H1 (cell line): ENCODE measurements at regions not wholly inside any gene's neighbourhood (a gene's known extent, or its start where the extent isn't known, plus 50 kb on each side); places are given as distances from the start of the nearest gene placed in this dataset.

Source experiments
- CTCF ChIA-PET: fragments of 300-600 bp; sonication (Branson Sonifier 250); formaldehyde crosslinking; loops from one replicate; lab custom pipeline; 2021; ENCODE audit not compliant: partially characterized antibody; lab: Charles Lee
- POLR2A ChIA-PET: fragments of 300-600 bp; sonication (Branson Sonifier 250); formaldehyde crosslinking; loops from one replicate; lab custom pipeline; 2021; ENCODE audit warnings: inconsistent platforms; ENCODE audit not compliant: partially characterized antibody; lab: Charles Lee
- DNase-seq, 2 experiments: peaks; one replicate each; pipeline versions ENCODE4 v3.0.0 to v3.0.0-alpha.2; 2010 to 2022; ENCODE audit warnings: low spot score in 2 of 2, low read depth in 1 of 2, mixed read lengths in 1 of 2
- FAIRE-seq: peaks from 2 replicates; lab custom pipeline; 2011; peaks lifted over from hg19 to GRCh38; lab: Jason Lieb, UNC
- H2AFZ ChIP-seq: 2 replicates; pipeline ENCODE4 v1.8.1; 2012; ENCODE audit warnings: low read length, inconsistent platforms
- H2AK5ac ChIP-seq: 2 replicates; pipeline ENCODE4 v1.6.1; 2013; ENCODE audit warnings: low read depth, low read length
- H2BK120ac ChIP-seq: replicated peaks from 2 replicates; pipeline ENCODE3; 2013; ENCODE audit warnings: low read depth, low read length, inconsistent platforms
- H2BK12ac ChIP-seq: 2 replicates; pipeline ENCODE4 v1.6.1; 2013; ENCODE audit warnings: low read depth, low read length
- H2BK15ac ChIP-seq: 2 replicates; pipeline ENCODE4 v1.6.1; 2013; ENCODE audit warnings: low read length
- H2BK20ac ChIP-seq: 2 replicates; pipeline ENCODE4 v1.6.1; 2013; ENCODE audit warnings: low read length
- H2BK5ac ChIP-seq: 2 replicates; pipeline ENCODE4 v1.6.1; 2013; ENCODE audit warnings: low read depth, low read length
- H3K14ac ChIP-seq: 2 replicates; pipeline ENCODE4 v1.6.1; 2013; ENCODE audit warnings: inconsistent platforms; ENCODE audit not compliant: insufficient read length
- H3K18ac ChIP-seq: 2 replicates; pipeline ENCODE4 v1.6.1; 2013; ENCODE audit warnings: low read length; ENCODE audit errors: extremely low read depth
- H3K23ac ChIP-seq: 2 replicates; pipeline ENCODE4 v1.6.1; 2013; ENCODE audit warnings: inconsistent platforms; ENCODE audit not compliant: insufficient read length
- H3K23me2 ChIP-seq: 2 replicates; pipeline ENCODE4 v1.6.1; 2013; ENCODE audit warnings: low read depth, low read length
- H3K27ac ChIP-seq: 2 replicates; pipeline ENCODE4 v1.6.1; 2011; ENCODE audit warnings: low read depth, low read length, inconsistent platforms
- H3K27me3 ChIP-seq, 4 experiments: replicated peaks in 1 of 4; 1 replicate in 1 of 4; 2 replicates in 3 of 4; pipeline versions ENCODE4 v1.6.1 to v1.8.1; 2011 to 2013; ENCODE audit warnings: low read length in 3 of 4, mild to moderate bottlenecking in 3 of 4, inconsistent platforms in 2 of 4, mixed read lengths in 2 of 4, moderate library complexity in 1 of 4; ENCODE audit not compliant: control insufficient read depth in 3 of 4, insufficient read depth in 3 of 4; ENCODE audit errors: extremely low read depth in 1 of 4
- H3K36me3 ChIP-seq, 4 experiments: 2 replicates each; pipeline versions ENCODE4 v1.6.1 to v1.8.1; 2011 to 2013; ENCODE audit warnings: mild to moderate bottlenecking in 4 of 4, low read length in 3 of 4, moderate library complexity in 2 of 4, control low read depth in 1 of 4, inconsistent platforms in 1 of 4; ENCODE audit not compliant: insufficient read depth in 4 of 4, control insufficient read depth in 2 of 4
- H3K4ac ChIP-seq: replicated peaks from 2 replicates; pipeline ENCODE3; 2013; ENCODE audit warnings: low read length, low read depth, mixed read lengths, inconsistent platforms; ENCODE audit not compliant: insufficient read length
- H3K4me1 ChIP-seq, 4 experiments: replicated peaks in 1 of 4; 1 replicate in 1 of 4; 2 replicates in 3 of 4; pipeline versions ENCODE4 v1.6.1 to v1.8.1; 2011 to 2013; ENCODE audit warnings: low read length in 3 of 4, inconsistent platforms in 2 of 4, mixed read lengths in 1 of 4; ENCODE audit not compliant: insufficient read depth in 4 of 4, control insufficient read depth in 3 of 4
- H3K4me2 ChIP-seq, 2 experiments: 2 replicates each; pipeline versions ENCODE4 v1.6.1 to v1.8.1; 2011 to 2013; ENCODE audit warnings: low read depth in 2 of 2, low read length in 2 of 2, control low read depth in 1 of 2, inconsistent platforms in 1 of 2, mild to moderate bottlenecking in 1 of 2; ENCODE audit not compliant: insufficient read depth in 1 of 2
- H3K4me3 ChIP-seq, 4 experiments: fragments of 200-600, 300-600 bp in 1 of 4; sonication (generic), shearing (Covaris generic), sonication (Bioruptor Twin) in 1 of 4; 2 replicates each; pipeline versions ENCODE4 v1.5.1 to v1.8.1; 2011 to 2016; ENCODE audit warnings: low read length in 4 of 4, low read depth in 3 of 4, control low read depth in 2 of 4, inconsistent platforms in 2 of 4, mild to moderate bottlenecking in 2 of 4, mixed read lengths in 1 of 4, moderate library complexity in 1 of 4; ENCODE audit not compliant: insufficient read depth in 2 of 4; ENCODE audit errors: extremely low read depth in 1 of 4
- H3K56ac ChIP-seq: replicated peaks from 2 replicates; pipeline ENCODE3; 2013; ENCODE audit warnings: low read depth, mild to moderate bottlenecking, mixed read lengths, low read length, inconsistent platforms; ENCODE audit not compliant: insufficient read length
- H3K79me1 ChIP-seq: 2 replicates; pipeline ENCODE4 v1.6.1; 2013; ENCODE audit warnings: low read depth, low read length, control low read depth
- H3K79me2 ChIP-seq, 2 experiments: 2 replicates each; pipeline versions ENCODE4 v1.6.1 to v1.8.1; 2012 to 2013; ENCODE audit warnings: low read length in 2 of 2, mild to moderate bottlenecking in 2 of 2, inconsistent platforms in 1 of 2; ENCODE audit not compliant: insufficient read depth in 2 of 2, control insufficient read depth in 1 of 2
- H3K9ac ChIP-seq, 4 experiments: replicated peaks in 1 of 4; 1 replicate in 1 of 4; 2 replicates in 3 of 4; pipeline versions ENCODE4 v1.6.1 to v1.8.1; 2011 to 2013; ENCODE audit warnings: low read depth in 3 of 4, low read length in 3 of 4, control low read depth in 2 of 4, mild to moderate bottlenecking in 2 of 4, moderate library complexity in 2 of 4, inconsistent platforms in 1 of 4; ENCODE audit errors: extremely low read depth in 1 of 4
- H3K9me3 ChIP-seq, 2 experiments: 2 replicates each; pipeline versions ENCODE4 v1.6.1 to v1.8.1; 2012 to 2013; ENCODE audit warnings: mild to moderate bottlenecking in 2 of 2, moderate library complexity in 2 of 2, control low read depth in 1 of 2, inconsistent platforms in 1 of 2, low read depth in 1 of 2, low read length in 1 of 2, mixed read lengths in 1 of 2; ENCODE audit not compliant: insufficient read depth in 2 of 2
- H4K20me1 ChIP-seq, 2 experiments: replicated peaks in 1 of 2; 2 replicates each; pipeline versions ENCODE3 to v1.8.1; 2011 to 2013; ENCODE audit warnings: inconsistent platforms in 2 of 2, low read length in 2 of 2, mild to moderate bottlenecking in 1 of 2; ENCODE audit not compliant: insufficient read depth in 2 of 2, control insufficient read depth in 1 of 2
- H4K5ac ChIP-seq: 2 replicates; pipeline ENCODE4 v1.6.1; 2013; ENCODE audit warnings: low read length, low read depth, mixed read lengths, inconsistent platforms; ENCODE audit not compliant: insufficient read length
- H4K8ac ChIP-seq: 2 replicates; pipeline ENCODE4 v1.8.0; 2013; ENCODE audit warnings: mild to moderate bottlenecking, moderate library complexity, low read length, inconsistent platforms; ENCODE audit not compliant: insufficient read depth; ENCODE audit errors: extremely low read depth
- H4K91ac ChIP-seq: replicated peaks from 2 replicates; pipeline ENCODE3; 2013; ENCODE audit warnings: low read length, mixed read lengths, inconsistent platforms; ENCODE audit not compliant: insufficient read length
- ATF3 ChIP-seq: IDR thresholded peaks from 2 replicates; pipeline ENCODE4 v1.6.1; 2011; ENCODE audit warnings: low read depth, mild to moderate bottlenecking, low read length; ENCODE audit not compliant: insufficient read depth
- BACH1 ChIP-seq: IDR thresholded peaks from 2 replicates; pipeline ENCODE4 v1.6.1; 2012; ENCODE audit warnings: low read length, improper control_type of control experiment
- CBX8 ChIP-seq: fragments of 300-800, 300-1000 bp; sonication (generic); IDR thresholded peaks from 2 replicates; pipeline ENCODE4 v1.7.1; 2016; ENCODE audit warnings: low read depth, low read length, borderline replicate concordance
- CHD1 ChIP-seq: IDR thresholded peaks from 2 replicates; pipeline ENCODE4 v1.6.1; 2012; ENCODE audit warnings: low read depth, low read length, improper control_type of control experiment
- JUN ChIP-seq: IDR thresholded peaks from 2 replicates; pipeline ENCODE4 v1.6.1; 2011; ENCODE audit warnings: low read depth, mild to moderate bottlenecking, improper control_type of control experiment, low read length
- RAD21 ChIP-seq, 2 experiments: IDR thresholded peaks in 1 of 2; conservative IDR thresholded peaks in 1 of 2; 2 replicates each; pipeline ENCODE4 v1.6.1; 2011; ENCODE audit warnings: low read depth in 2 of 2, low read length in 2 of 2, improper control_type of control experiment in 1 of 2, inconsistent platforms in 1 of 2, mild to moderate bottlenecking in 1 of 2, moderate library complexity in 1 of 2
- RBBP5 ChIP-seq: IDR thresholded peaks from 2 replicates; pipeline ENCODE4 v1.7.1; 2012; ENCODE audit warnings: low read depth, mild to moderate bottlenecking, inconsistent platforms, low read length, moderate library complexity, borderline replicate concordance
- RXRA ChIP-seq: IDR thresholded peaks from 2 replicates; pipeline ENCODE4 v1.6.1; 2011; ENCODE audit warnings: low read depth, mild to moderate bottlenecking, low read length, moderate library complexity; ENCODE audit not compliant: insufficient read depth
- SIN3A ChIP-seq, 2 experiments: IDR thresholded peaks in 1 of 2; conservative IDR thresholded peaks in 1 of 2; 2 replicates each; pipeline ENCODE4 v1.6.1; 2011 to 2012; ENCODE audit warnings: low read length in 2 of 2, improper control_type of control experiment in 1 of 2, low read depth in 1 of 2, mild to moderate bottlenecking in 1 of 2
- SP4 ChIP-seq: IDR thresholded peaks from 2 replicates; pipeline ENCODE4 v1.6.1; 2012; ENCODE audit warnings: low read length, inconsistent platforms
- WGBS, 2 experiments: shearing (Covaris generic) in 1 of 2; methylation state at CpG; one replicate each; pipeline versions ENCODE4 v1.1.6 to v1.1.7; 2013 to 2015; ENCODE audit warnings: low lambda C conversion rate in 2 of 2, mixed read lengths in 2 of 2, inconsistent platforms in 1 of 2, low coverage in 1 of 2, missing lambda C conversion rate in 1 of 2; ENCODE audit not compliant: insufficient replicate concordance in 2 of 2, insufficient coverage in 1 of 2, insufficient read length in 1 of 2; ENCODE audit errors: extremely low coverage in 1 of 2, missing lambda C conversion rate in 1 of 2; 5-methylcytosine and 5-hydroxymethylcytosine counted together

- FAIRE-seq, result no peak
- 92% methylated on average over 19 of the region's 20 CpGs; no CpG with 5 or more reads in 1 of the 2 experiments for whole genome bisulfite sequencing, 2 experiments
- POLR2A ChIA-PET, result interaction anchor here (0.7 to 1.5 kb wide), 5 partner anchors 8 to 86 kb away, joined by 3 to 6 read pairs (median 4); no protein-coding TSS in a partner anchor
- TF ChIP-seq JUN (no peak), RBBP5 (no peak), SP4 (no peak), RAD21 (IDR thresholded peaks at IDR 0.05 in 1 of 2, conservative IDR thresholded peaks at IDR 0.05 in 1 of 2; ENCODE audit: low read depth in 2 of 2, low read length in 2 of 2) (peak in 1 of 2 experiments; percentile 4; a peak in 1 of 4 replicates), ATF3 (0 out of 2 replicates have a peak, but pooled peaks have one; percentile 16), SIN3A (conservative IDR thresholded peaks at IDR 0.05 in 1 of 2, IDR thresholded peaks at IDR 0.05 in 1 of 2; ENCODE audit: low read depth in 1 of 2, low read length in 2 of 2) (no peak), CBX8 (no peak), BACH1 (no peak), RXRA (no peak), CHD1 (no peak)
Observed at GRCh38 chr16:85529489-85530369, 83.4 kb upstream of the GSE1 start.

More at GRCh38 chr16:85529489-85530369, 83.4 kb upstream of the GSE1 start:
- no peak overlapping the region for H3K4ac ChIP-seq
- no peak overlapping the region for H2AK5ac ChIP-seq
- no peak overlapping the region for H2BK20ac ChIP-seq
- peaks cover 3 to 14% (median 6%) of the 10 kb centered on the region in 4 experiments; a peak in 6 of 7 replicates for H3K4me1 ChIP-seq
- H3K4me2 ChIP-seq, result no peak overlapping the region
- no peak overlapping the region for H3K27ac ChIP-seq
- no peak overlapping the region for H2BK12ac ChIP-seq
- no peak overlapping the region for H3K18ac ChIP-seq
- no peak for DNase-seq
- no peak overlapping the region for H3K4me3 ChIP-seq
- H2BK15ac ChIP-seq, result no peak overlapping the region
- H2BK5ac ChIP-seq, result no peak overlapping the region
- CTCF ChIA-PET, result interaction anchor here (0.7 to 9.8 kb wide), 37 partner anchors 9 to 186 kb away, joined by 3 to 153 read pairs (median 5); partner anchors contain the start of gene GSE1
- H3K23me2 ChIP-seq, result no peaks in the 10 kb centered on the region
- no peaks in the 10 kb centered on the region for H3K79me2 ChIP-seq
- peaks cover 0 to 2% of the 10 kb centered on the region in 2 experiments for H4K20me1 ChIP-seq
- H3K9ac ChIP-seq, result no peak overlapping the region
- H2AFZ ChIP-seq, result no peak overlapping the region
- H3K56ac ChIP-seq, result no peak overlapping the region
- no peaks in the 10 kb centered on the region for H3K9me3 ChIP-seq
- H3K14ac ChIP-seq, result no peak overlapping the region
- H3K27me3 ChIP-seq, result no peaks in the 10 kb centered on the region
- H2BK120ac ChIP-seq, result no peak overlapping the region
- no peak overlapping the region for H4K91ac ChIP-seq
- H3K23ac ChIP-seq, result no peak overlapping the region
- no peaks in the 10 kb centered on the region for H3K36me3 ChIP-seq
- no peaks in the 10 kb centered on the region; the same call in 1 of the 2 replicates for H3K79me1 ChIP-seq
- H4K8ac ChIP-seq, result no peak overlapping the region
- H4K5ac ChIP-seq, result no peak overlapping the region
